GM12878 (cell line): ENCODE measurements at regions not wholly inside any gene's neighbourhood (a gene's known extent, or its start where the extent isn't known, plus 50 kb on each side); places are given as distances from the start of the nearest gene placed in this dataset.

ENCODE experiments used
- ATAC-seq: fragments of 200-7000 bp; cut with Tn5 transposase; 3 replicates; pipeline ENCODE4 v1.9.1; 2020; ENCODE audit warnings: mild to moderate bottlenecking, moderate library complexity
- BruUV-seq: library from RNA; stranded (reverse); fragments of 400-500 nt; replicated peaks from 2 replicates; lab custom pipeline; 2021; lab: Mats Ljungman, UMichigan
- CTCF ChIA-PET: fragments of 300-600 bp; sonication (Branson Sonifier 250); formaldehyde crosslinking; extraction: SDS; loops from one replicate; lab custom pipeline; 2021; ENCODE audit warnings: inconsistent platforms; lab: Yijun Ruan, JAX
- POLR2A ChIA-PET: fragments of 350-600 bp; formaldehyde crosslinking; extraction: SDS; loops from one replicate; lab custom pipeline; 2021; ENCODE audit warnings: inconsistent platforms; lab: Charles Lee
- RAD21 ChIA-PET: fragments of 300-600 bp; sonication (Branson Sonifier 250); formaldehyde crosslinking; loops from one replicate; lab custom pipeline; 2023; ENCODE audit warnings: antibody characterized with exemption; ENCODE audit not compliant: unreplicated experiment; lab: Charles Lee
- SMC1A ChIA-PET: fragments of 300-600 bp; sonication (Branson Sonifier 250); formaldehyde crosslinking; loops from one replicate; lab custom pipeline; 2023; ENCODE audit not compliant: unreplicated experiment, uncharacterized antibody; lab: Charles Lee
- DNase-seq: peaks from one replicate; pipeline ENCODE4 v3.0.0-alpha.2; 2011; ENCODE audit warnings: low read depth, low spot score
- FAIRE-seq: peaks from 3 replicates; lab custom pipeline; 2011; peaks lifted over from hg19 to GRCh38; lab: Jason Lieb, UNC
- H2AFZ ChIP-seq: 2 replicates; pipeline ENCODE4 v1.6.0; 2011; ENCODE audit warnings: low read depth, low read length, control low read depth; ENCODE audit not compliant: control insufficient read depth
- H3K27ac ChIP-seq: 2 replicates; pipeline ENCODE4 v1.5.1; 2011; ENCODE audit warnings: control low read depth; ENCODE audit not compliant: control insufficient read depth, insufficient read depth
- H3K27me3 ChIP-seq, 2 experiments: replicated peaks in 1 of 2; 2 replicates each; pipeline versions ENCODE4 v1.6.0 to v1.6.1; 2011; ENCODE audit warnings: low read length in 1 of 2; ENCODE audit not compliant: control insufficient read depth in 2 of 2, insufficient read depth in 2 of 2
- H3K36me3 ChIP-seq, 2 experiments: 2 replicates each; pipeline ENCODE4 v1.5.1; 2011; ENCODE audit warnings: low read length in 1 of 2; ENCODE audit not compliant: control insufficient read depth in 2 of 2, insufficient read depth in 2 of 2
- H3K4me1 ChIP-seq: 2 replicates; pipeline ENCODE4 v1.6.1; 2011; ENCODE audit warnings: mild to moderate bottlenecking, low read length, moderate library complexity, mixed read lengths; ENCODE audit not compliant: control insufficient read depth, insufficient read depth
- H3K4me2 ChIP-seq: 2 replicates; pipeline ENCODE4 v1.6.0; 2011; ENCODE audit warnings: control low read depth; ENCODE audit not compliant: control insufficient read depth, insufficient read depth
- H3K4me3 ChIP-seq: fragments of 200-600 bp; sonication (generic); 2 replicates; pipeline ENCODE4 v1.5.1; 2016
- H3K79me2 ChIP-seq: 2 replicates; pipeline ENCODE4 v1.6.0; 2011; ENCODE audit warnings: low read length; ENCODE audit not compliant: control insufficient read depth, insufficient read depth
- H3K9ac ChIP-seq: 2 replicates; pipeline ENCODE4 v1.8.0; 2011; ENCODE audit warnings: low read length, control low read depth, mixed read lengths; ENCODE audit not compliant: control insufficient read depth, insufficient read depth
- H3K9me3 ChIP-seq: replicated peaks from 3 replicates; pipeline ENCODE4 v1.5.1; 2011; ENCODE audit warnings: mild to moderate bottlenecking, low read length; ENCODE audit not compliant: control insufficient read depth, insufficient read depth
- H4K20me1 ChIP-seq: 2 replicates; pipeline ENCODE4 v1.6.0; 2011; ENCODE audit not compliant: control insufficient read depth, insufficient read depth
- ASH2L ChIP-seq: fragments of 300-600, 200-600 bp; sonication (generic); IDR thresholded peaks from 2 replicates; pipeline ENCODE4 v1.6.1; 2017; ENCODE audit warnings: low read depth, mild to moderate bottlenecking, borderline replicate concordance
- ATF7 ChIP-seq: fragments of 450-650 bp; IDR thresholded peaks from 2 replicates; pipeline ENCODE4 v1.6.1; 2016; ENCODE audit warnings: low read depth, mild to moderate bottlenecking
- FOS ChIP-seq: IDR thresholded peaks from 3 replicates; pipeline ENCODE4 v1.6.1; 2011; ENCODE audit warnings: borderline replicate concordance; ENCODE audit not compliant: insufficient read length; ENCODE audit errors: extremely low read depth
- GATAD2B ChIP-seq: fragments of 450-650 bp; conservative IDR thresholded peaks from 2 replicates; pipeline ENCODE4 v1.6.1; 2017; ENCODE audit warnings: low read depth, mild to moderate bottlenecking, moderate library complexity
- NFIC ChIP-seq: IDR thresholded peaks from 2 replicates; pipeline ENCODE4 v1.6.1; 2012; ENCODE audit warnings: low read depth, mild to moderate bottlenecking, inconsistent platforms, low read length, moderate library complexity
- POU2F2 ChIP-seq: IDR thresholded peaks from 3 replicates; pipeline ENCODE4 v1.6.1; 2011; ENCODE audit warnings: low read depth, mild to moderate bottlenecking, low read length, borderline replicate concordance
- STAT1 ChIP-seq: fragments of 450-650 bp; conservative IDR thresholded peaks from 2 replicates; pipeline ENCODE4 v1.6.1; 2014; ENCODE audit warnings: antibody characterized with exemption, mild to moderate bottlenecking
- SUPT20H ChIP-seq: IDR thresholded peaks from 2 replicates; pipeline ENCODE4 v1.6.1; 2011; ENCODE audit warnings: low read depth, mild to moderate bottlenecking, low read length, moderate library complexity, borderline replicate concordance; ENCODE audit not compliant: control insufficient read depth
- ZBTB4 ChIP-seq: fragments of 450-650 bp; formaldehyde crosslinking; IDR thresholded peaks from 2 replicates; pipeline ENCODE4 v1.4.0; 2022; ENCODE audit warnings: mild to moderate bottlenecking, moderate library complexity
- ZNF217 ChIP-seq: fragments of 450-650 bp; IDR thresholded peaks from 2 replicates; pipeline ENCODE4 v1.6.1; 2017; ENCODE audit warnings: antibody characterized with exemption, mild to moderate bottlenecking
- WGBS: methylation state at CpG from one replicate; pipeline ENCODE4 v1.1.6; 2016; ENCODE audit warnings: low lambda C conversion rate; ENCODE audit not compliant: insufficient replicate concordance, insufficient coverage; ENCODE audit errors: missing lambda C conversion rate; 5-methylcytosine and 5-hydroxymethylcytosine counted together
- in situ Hi-C: fragments of 300-500 bp; cut with MboI; formaldehyde crosslinking; loops from 9 replicates; pipeline ENCODE4 v1.14.3; 2018; ENCODE audit warnings: mixed read lengths
- intact Hi-C: fragments of 100-400 bp; cut with micrococcal nuclease; formaldehyde crosslinking; loops from one replicate; pipeline ENCODE4 v1.14.2; 2022; ENCODE audit not compliant: unreplicated experiment

- H3K27ac ChIP-seq: no peak overlapping the region
- H2AFZ ChIP-seq: no peak overlapping the region
- no peak for DNase-seq
- ChIA-PET RAD21 (no interaction called here), POLR2A (no interaction called here)
- WGBS: 6% methylated on average over 3 of the region's 3 CpGs
- H3K36me3 ChIP-seq: no peaks in the 10 kb centered on the region
- H3K9ac ChIP-seq: no peak overlapping the region
- TF ChIP-seq ATF7: no peak
- TF ChIP-seq POU2F2: no peak
- no peak for TF ChIP-seq STAT1
- no peak for TF ChIP-seq ZBTB4 (CRISPR knock-in tag)
- TF ChIP-seq SUPT20H: no peak
- TF ChIP-seq ASH2L: no peak
- no peak for TF ChIP-seq GATAD2B
- no peak for TF ChIP-seq ZNF217
- TF ChIP-seq FOS: no peak
- no peak for TF ChIP-seq NFIC
- TF ChIP-seq, all 136 proteins: peak for 0
- Histone ChIP-seq H3K9me3 (no peaks in the 10 kb centered on the region; the same call in 2 of the 3 replicates), H3K4me3 (no peak overlapping the region), H3K4me1 (no peaks in the 10 kb centered on the region), H3K79me2 (no peaks in the 10 kb centered on the region), H3K4me2 (no peak overlapping the region), H3K27me3 (no peaks in the 10 kb centered on the region), H4K20me1 (no peaks in the 10 kb centered on the region)
- BruUV-seq: no TSS peak
- SMC1A ChIA-PET: no interaction called here
- ATAC-seq (no peak), FAIRE-seq (no peak)
- in situ Hi-C loops (no loop called here), intact Hi-C loops (no loop called here)
- CTCF ChIA-PET: interaction anchor here (1.2 kb wide), 1 partner anchor 21 kb away, joined by 5 read pairs; no protein-coding TSS in a partner anchor
These were observed 691.2 kb downstream of the TAF11L14 start for GRCh38 chr5:18325431-18325830.
